ENCODE measurements at regions not wholly inside any gene's neighbourhood (a gene's known extent, or its start where the extent isn't known, plus 50 kb on each side); places are given as distances from the start of the nearest gene placed in this dataset.

DNA sequence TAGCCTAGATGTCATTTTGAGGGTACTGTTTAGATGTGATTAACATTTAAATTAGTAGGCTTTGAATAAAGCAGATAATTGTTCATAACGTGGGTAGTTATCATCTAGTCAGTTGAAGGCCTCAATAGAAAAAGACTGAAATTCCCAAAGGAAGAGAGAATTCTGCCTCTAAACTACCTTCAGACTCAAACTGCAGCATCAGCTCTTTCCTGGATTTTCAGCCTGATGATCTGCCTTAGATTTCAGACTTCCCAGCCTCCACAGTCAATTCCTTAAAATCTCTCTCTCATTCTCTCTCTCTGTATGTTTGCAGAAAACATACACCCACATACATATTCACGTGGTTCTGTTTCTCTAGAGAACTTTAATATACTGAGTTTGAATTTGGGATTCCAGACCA, 58.0 kb upstream of the MBNL1 start:
- Histone ChIP-seq H3K9me2 (no peaks in the 10 kb centered on the region), H3K27me3 (ENCODE audit: insufficient read depth) (no peaks in the 10 kb centered on the region), H3K4me3 (ENCODE audit: low read depth in 2 of 2, low read length in 1 of 2) (no peak overlapping the region), H3K9me3 (no peaks in the 10 kb centered on the region), H3K4me1 (ENCODE audit: control insufficient read depth in 1 of 2, insufficient read depth in 2 of 2, low read depth in 1 of 2, low read length in 1 of 2) (no peaks in the 10 kb centered on the region), H3K79me2 (ENCODE audit: insufficient read depth) (no peaks in the 10 kb centered on the region), H3K9ac (no peak overlapping the region), H3K36me3 (replicated peaks in 1 of 2; ENCODE audit: control insufficient read depth in 1 of 2, insufficient read depth in 2 of 2, low read length in 1 of 2) (no peaks in the 10 kb centered on the region), H3K4me2 (no peak overlapping the region), H4K20me1 (ENCODE audit: insufficient read depth) (no peaks in the 10 kb centered on the region), H2AFZ (ENCODE audit: low read depth) (no peak overlapping the region), H3K27ac (ENCODE audit: low read depth in 2 of 2, low read length in 1 of 2) (no peak overlapping the region), H3F3A (replicated peaks; ENCODE audit: insufficient read depth) (no peaks in the 10 kb centered on the region)
- POLR2A ChIA-PET: no interaction called here
- WGBS (ENCODE audit: low lambda C conversion rate): 84% methylated on average over 2 of the region's 2 CpGs
- CTCF ChIA-PET: interaction anchor here (0.6 kb wide), 1 partner anchor 25 kb away, joined by 3 read pairs; no protein-coding TSS in a partner anchor
- TF ChIP-seq, protein P1, sequence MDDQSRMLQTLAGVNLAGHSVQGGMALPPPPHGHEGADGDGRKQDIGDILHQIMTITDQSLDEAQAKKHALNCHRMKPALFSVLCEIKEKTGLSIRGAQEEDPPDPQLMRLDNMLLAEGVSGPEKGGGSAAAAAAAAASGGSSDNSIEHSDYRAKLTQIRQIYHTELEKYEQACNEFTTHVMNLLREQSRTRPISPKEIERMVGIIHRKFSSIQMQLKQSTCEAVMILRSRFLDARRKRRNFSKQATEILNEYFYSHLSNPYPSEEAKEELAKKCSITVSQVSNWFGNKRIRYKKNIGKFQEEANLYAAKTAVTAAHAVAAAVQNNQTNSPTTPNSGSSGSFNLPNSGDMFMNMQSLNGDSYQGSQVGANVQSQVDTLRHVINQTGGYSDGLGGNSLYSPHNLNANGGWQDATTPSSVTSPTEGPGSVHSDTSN (IDR thresholded peaks at IDR 0.05): no peak
- TF ChIP-seq GATA2 (CRISPR knock-in tag; IDR thresholded peaks at IDR 0.05): no peak
- TF ChIP-seq RCOR1 (IDR thresholded peaks at IDR 0.05; ENCODE audit: low read length): no peak
- no peak for TF ChIP-seq TCF12 (IDR thresholded peaks at IDR 0.05)
- no peak for TF ChIP-seq FOXM1 (IDR thresholded peaks at IDR 0.05; ENCODE audit: low read depth)
- TF ChIP-seq, protein P2, sequence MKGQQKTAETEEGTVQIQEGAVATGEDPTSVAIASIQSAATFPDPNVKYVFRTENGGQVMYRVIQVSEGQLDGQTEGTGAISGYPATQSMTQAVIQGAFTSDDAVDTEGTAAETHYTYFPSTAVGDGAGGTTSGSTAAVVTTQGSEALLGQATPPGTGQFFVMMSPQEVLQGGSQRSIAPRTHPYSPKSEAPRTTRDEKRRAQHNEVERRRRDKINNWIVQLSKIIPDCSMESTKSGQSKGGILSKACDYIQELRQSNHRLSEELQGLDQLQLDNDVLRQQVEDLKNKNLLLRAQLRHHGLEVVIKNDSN (IDR thresholded peaks at IDR 0.05; ENCODE audit: borderline replicate concordance, low read depth): no peak
- TF ChIP-seq SMC3 (IDR thresholded peaks at IDR 0.05; ENCODE audit: low read depth, low read length): no peak
- TF ChIP-seq MXI1 (IDR thresholded peaks at IDR 0.05; ENCODE audit: low read depth, low read length): no peak
- TF ChIP-seq FOXJ3 (CRISPR knock-in tag; IDR thresholded peaks at IDR 0.05): no peak
- no peak for TF ChIP-seq JUND (IDR thresholded peaks at IDR 0.05)
- TF ChIP-seq, protein P3, sequence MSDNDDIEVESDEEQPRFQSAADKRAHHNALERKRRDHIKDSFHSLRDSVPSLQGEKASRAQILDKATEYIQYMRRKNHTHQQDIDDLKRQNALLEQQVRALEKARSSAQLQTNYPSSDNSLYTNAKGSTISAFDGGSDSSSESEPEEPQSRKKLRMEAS (IDR thresholded peaks at IDR 0.05; ENCODE audit: low read depth): no peak
- no peak for DNase-seq

DNA sequence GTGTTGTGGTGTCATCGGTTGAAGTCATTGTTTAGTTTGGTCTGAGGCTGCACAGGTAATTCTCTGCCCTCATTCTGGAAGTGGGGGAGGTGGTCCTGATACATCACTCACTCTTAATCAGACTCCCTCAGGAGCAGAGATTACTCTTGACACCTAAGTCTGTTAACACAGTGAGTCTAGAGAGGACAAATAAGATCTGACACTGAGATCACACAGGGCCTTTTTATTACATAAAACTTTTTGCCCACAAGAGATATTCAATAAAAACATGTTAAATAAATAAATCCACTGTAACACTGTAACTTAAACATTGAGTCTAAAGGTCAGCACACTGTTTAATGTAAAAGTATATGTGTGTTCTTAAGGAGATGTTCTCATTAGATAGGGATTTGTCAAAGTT, 57.1 kb upstream of the MBNL1 start:
- ChIA-PET POLR2A (no interaction called here), CTCF (no interaction called here)
- WGBS (ENCODE audit: low lambda C conversion rate): 100% methylated on average over 1 of the region's 1 CpG
- H3K4me2 ChIP-seq: no peak overlapping the region
- H2AFZ ChIP-seq (ENCODE audit: low read depth): no peak overlapping the region
- H3K9ac ChIP-seq: no peak overlapping the region
- no peaks in the 10 kb centered on the region for H3K9me3 ChIP-seq
- no peaks in the 10 kb centered on the region for H3K36me3 ChIP-seq (replicated peaks in 1 of 2; ENCODE audit: control insufficient read depth in 1 of 2, insufficient read depth in 2 of 2, low read length in 1 of 2)
- H3K4me1 ChIP-seq (ENCODE audit: control insufficient read depth in 1 of 2, insufficient read depth in 2 of 2, low read depth in 1 of 2, low read length in 1 of 2): no peaks in the 10 kb centered on the region
- no peak for DNase-seq
- TF ChIP-seq FOSL2 (IDR thresholded peaks at IDR 0.05; ENCODE audit: borderline replicate concordance, low read depth): no peak
- TF ChIP-seq FOXM1 (IDR thresholded peaks at IDR 0.05; ENCODE audit: low read depth): no peak
- TF ChIP-seq, protein P1 (IDR thresholded peaks at IDR 0.05): no peak
- TF ChIP-seq, protein P4, sequence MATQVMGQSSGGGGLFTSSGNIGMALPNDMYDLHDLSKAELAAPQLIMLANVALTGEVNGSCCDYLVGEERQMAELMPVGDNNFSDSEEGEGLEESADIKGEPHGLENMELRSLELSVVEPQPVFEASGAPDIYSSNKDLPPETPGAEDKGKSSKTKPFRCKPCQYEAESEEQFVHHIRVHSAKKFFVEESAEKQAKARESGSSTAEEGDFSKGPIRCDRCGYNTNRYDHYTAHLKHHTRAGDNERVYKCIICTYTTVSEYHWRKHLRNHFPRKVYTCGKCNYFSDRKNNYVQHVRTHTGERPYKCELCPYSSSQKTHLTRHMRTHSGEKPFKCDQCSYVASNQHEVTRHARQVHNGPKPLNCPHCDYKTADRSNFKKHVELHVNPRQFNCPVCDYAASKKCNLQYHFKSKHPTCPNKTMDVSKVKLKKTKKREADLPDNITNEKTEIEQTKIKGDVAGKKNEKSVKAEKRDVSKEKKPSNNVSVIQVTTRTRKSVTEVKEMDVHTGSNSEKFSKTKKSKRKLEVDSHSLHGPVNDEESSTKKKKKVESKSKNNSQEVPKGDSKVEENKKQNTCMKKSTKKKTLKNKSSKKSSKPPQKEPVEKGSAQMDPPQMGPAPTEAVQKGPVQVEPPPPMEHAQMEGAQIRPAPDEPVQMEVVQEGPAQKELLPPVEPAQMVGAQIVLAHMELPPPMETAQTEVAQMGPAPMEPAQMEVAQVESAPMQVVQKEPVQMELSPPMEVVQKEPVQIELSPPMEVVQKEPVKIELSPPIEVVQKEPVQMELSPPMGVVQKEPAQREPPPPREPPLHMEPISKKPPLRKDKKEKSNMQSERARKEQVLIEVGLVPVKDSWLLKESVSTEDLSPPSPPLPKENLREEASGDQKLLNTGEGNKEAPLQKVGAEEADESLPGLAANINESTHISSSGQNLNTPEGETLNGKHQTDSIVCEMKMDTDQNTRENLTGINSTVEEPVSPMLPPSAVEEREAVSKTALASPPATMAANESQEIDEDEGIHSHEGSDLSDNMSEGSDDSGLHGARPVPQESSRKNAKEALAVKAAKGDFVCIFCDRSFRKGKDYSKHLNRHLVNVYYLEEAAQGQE (IDR thresholded peaks at IDR 0.05; ENCODE audit: low read depth, low read length): no peak
- no peak for TF ChIP-seq RAD21 (IDR thresholded peaks at IDR 0.05; ENCODE audit: low read length)
- no peaks in the 10 kb centered on the region for H3K9me2 ChIP-seq
- no peaks in the 10 kb centered on the region for H3K27me3 ChIP-seq (ENCODE audit: insufficient read depth)
- H3F3A ChIP-seq (replicated peaks; ENCODE audit: insufficient read depth): no peaks in the 10 kb centered on the region
- H4K20me1 ChIP-seq (ENCODE audit: insufficient read depth): no peaks in the 10 kb centered on the region
- no peak overlapping the region for H3K4me3 ChIP-seq (ENCODE audit: low read depth in 2 of 2, low read length in 1 of 2)
- H3K79me2 ChIP-seq (ENCODE audit: insufficient read depth): no peaks in the 10 kb centered on the region
- no peak overlapping the region for H3K27ac ChIP-seq (ENCODE audit: low read depth in 2 of 2, low read length in 1 of 2)
